Germinal center (tissue), 1 donor: ENCODE measurements at regions not wholly inside any gene's neighbourhood (a gene's known extent, or its start where the extent isn't known, plus 50 kb on each side); places are given as distances from the start of the nearest gene placed in this dataset.

Experiments
- DNase-seq: peaks from one replicate; pipeline ENCODE4 v3.0.0; 2012; ENCODE audit warnings: mixed read lengths, low spot score

GRCh38 chr4:111652986-111653385, 492.3 kb upstream of the FAM241A start:
- DNase-seq, result no peak

GRCh38 chr4:111662496-111662895, 482.8 kb upstream of the FAM241A start:
- no peak for DNase-seq

- no peak for DNase-seq
Observed at GRCh38 chr4:111664308-111664945, 480.8 kb upstream of the FAM241A start.

- DNase-seq, result no peak
Observed at GRCh38 chr4:111666826-111667360, 478.4 kb upstream of the FAM241A start.

GRCh38 chr4:111671756-111672155, 473.5 kb upstream of the FAM241A start:
- no peak for DNase-seq

GRCh38 chr4:111675746-111676145, 469.5 kb upstream of the FAM241A start:
- no peak for DNase-seq

GRCh38 chr4:111676533-111676932, 468.7 kb upstream of the FAM241A start:
- no peak for DNase-seq

GRCh38 chr4:111678479-111678878, 466.8 kb upstream of the FAM241A start:
- no peak for DNase-seq

GRCh38 chr4:111678908-111679307, 466.3 kb upstream of the FAM241A start:
- no peak for DNase-seq

- DNase-seq, result no peak
Observed at GRCh38 chr4:111681270-111681669, 464.0 kb upstream of the FAM241A start.

GRCh38 chr4:111681751-111682150, 463.5 kb upstream of the FAM241A start:
- DNase-seq, result no peak

GRCh38 chr4:111685205-111685604, 460.0 kb upstream of the FAM241A start:
- DNase-seq, result no peak

- no peak for DNase-seq
Observed at GRCh38 chr4:111689214-111689613, 456.0 kb upstream of the FAM241A start.

GRCh38 chr4:111689731-111690130, 455.5 kb upstream of the FAM241A start:
- no peak for DNase-seq

GRCh38 chr4:111693758-111694157, 451.5 kb upstream of the FAM241A start:
- no peak for DNase-seq

- no peak for DNase-seq
Observed at GRCh38 chr4:111695677-111696076, 449.6 kb upstream of the FAM241A start.

GRCh38 chr4:111696505-111696904, 448.7 kb upstream of the FAM241A start:
- DNase-seq, result no peak

- DNase-seq, result no peak
Observed at GRCh38 chr4:111697176-111697942, 447.9 kb upstream of the FAM241A start.

- no peak for DNase-seq
Observed at GRCh38 chr4:111698361-111698760, 446.9 kb upstream of the FAM241A start.

GRCh38 chr4:111699165-111699564, 446.1 kb upstream of the FAM241A start:
- no peak for DNase-seq

GRCh38 chr4:111701102-111701501, 444.2 kb upstream of the FAM241A start:
- no peak for DNase-seq

GRCh38 chr4:111707491-111707890, 437.8 kb upstream of the FAM241A start:
- DNase-seq, result no peak

GRCh38 chr4:111712093-111712677, 433.1 kb upstream of the FAM241A start:
- no peak for DNase-seq
